ENCODE measurements at regions not wholly inside any gene's neighbourhood (a gene's known extent, or its start where the extent isn't known, plus 50 kb on each side); places are given as distances from the start of the nearest gene placed in this dataset.

- TF ChIP-seq CTCF (IDR thresholded peaks at IDR 0.05) (no peak), POLR2A (IDR thresholded peaks at IDR 0.05) (no peak)
These were observed 711.9 kb downstream of the SUCLG1 start for GRCh38 chr2:83747141-83747540.
